MM.1S (cell line): ENCODE measurements at regions not wholly inside any gene's neighbourhood (a gene's known extent, or its start where the extent isn't known, plus 50 kb on each side); places are given as distances from the start of the nearest gene placed in this dataset.

Experiments used
- DNase-seq: peaks from one replicate; pipeline ENCODE4 v3.0.0-alpha.2; 2015
- H2AFZ ChIP-seq: fragments of 300-600 bp; sonication (generic); 2 replicates; pipeline ENCODE4 v1.6.0; 2016; ENCODE audit warnings: antibody characterized with exemption, low read length
- H3F3A ChIP-seq: fragments of 300-600 bp; sonication (generic); 2 replicates; pipeline ENCODE4 v1.6.1; 2016; ENCODE audit warnings: mild to moderate bottlenecking, antibody characterized with exemption, low read length, moderate library complexity, mixed read lengths; ENCODE audit not compliant: insufficient read depth
- H3K27ac ChIP-seq: fragments of 300-600 bp; sonication (generic); 2 replicates; pipeline ENCODE4 v1.5.1; 2016; ENCODE audit warnings: mild to moderate bottlenecking, low read length
- H3K27me3 ChIP-seq: fragments of 300-600 bp; sonication (generic); replicated peaks from 2 replicates; pipeline ENCODE4 v1.6.0; 2016; ENCODE audit warnings: low read length; ENCODE audit not compliant: insufficient read depth
- H3K36me3 ChIP-seq: fragments of 300-600 bp; sonication (generic); replicated peaks from 2 replicates; pipeline ENCODE4 v1.6.1; 2016; ENCODE audit warnings: mild to moderate bottlenecking, low read length, mixed read lengths; ENCODE audit not compliant: insufficient read depth
- H3K4me1 ChIP-seq: fragments of 300-600 bp; sonication (generic); 2 replicates; pipeline ENCODE4 v1.6.1; 2016; ENCODE audit warnings: low read length, mixed read lengths
- H3K4me2 ChIP-seq: fragments of 300-600 bp; sonication (generic); 2 replicates; pipeline ENCODE4 v1.6.0; 2016; ENCODE audit warnings: low read depth, low read length
- H3K4me3 ChIP-seq: fragments of 300-600 bp; sonication (generic); 2 replicates; pipeline ENCODE4 v1.5.1; 2016; ENCODE audit warnings: low read length, mixed read lengths
- H3K79me2 ChIP-seq: fragments of 300-600 bp; sonication (generic); 2 replicates; pipeline ENCODE4 v1.6.1; 2016; ENCODE audit warnings: mixed run types, low read length, mixed read lengths
- H3K9ac ChIP-seq: fragments of 300-600 bp; sonication (generic); 2 replicates; pipeline ENCODE4 v1.6.1; 2016; ENCODE audit warnings: low read length, mixed read lengths
- H3K9me2 ChIP-seq: fragments of 300-600 bp; sonication (generic); replicated peaks from 2 replicates; pipeline ENCODE4 v1.6.1; 2016; ENCODE audit warnings: mild to moderate bottlenecking, low read length, mixed read lengths; ENCODE audit not compliant: insufficient read depth
- H3K9me3 ChIP-seq: fragments of 300-600 bp; sonication (generic); replicated peaks from 2 replicates; pipeline ENCODE4 v1.6.1; 2016; ENCODE audit warnings: mild to moderate bottlenecking, low read length, mixed read lengths; ENCODE audit not compliant: insufficient read depth
- H4K20me1 ChIP-seq: fragments of 300-600 bp; sonication (generic); 2 replicates; pipeline ENCODE4 v1.6.1; 2016; ENCODE audit warnings: mild to moderate bottlenecking, low read length, moderate library complexity, mixed read lengths; ENCODE audit not compliant: insufficient read depth
- CTCF ChIP-seq: fragments of 300-600 bp; sonication (generic); IDR thresholded peaks from 2 replicates; pipeline ENCODE4 v1.5.1; 2016; ENCODE audit warnings: antibody characterized with exemption, low read length, mixed read lengths
- EZH2 ChIP-seq: fragments of 300-600 bp; sonication (generic); optimal IDR thresholded peaks from 2 replicates; pipeline ENCODE3; 2017; ENCODE audit warnings: low read depth, mild to moderate bottlenecking, antibody characterized with exemption, low read length, mixed read lengths
- EZH2phosphoT487 ChIP-seq: fragments of 300-600 bp; sonication (generic); IDR thresholded peaks from 2 replicates; pipeline ENCODE4 v1.6.1; 2018; ENCODE audit warnings: antibody characterized with exemption, low read length

- no peak overlapping the region for H3K4me3 ChIP-seq
- H4K20me1 ChIP-seq = no peaks in the 10 kb centered on the region
- DNase-seq = no peak
- no peaks in the 10 kb centered on the region for H3K79me2 ChIP-seq
- H3K4me2 ChIP-seq = no peak overlapping the region
- TF ChIP-seq EZH2 (no peak), EZH2phosphoT487 (no peak), CTCF (no peak)
- no peaks in the 10 kb centered on the region for H3K9me2 ChIP-seq
- H3K27ac ChIP-seq = no peak overlapping the region
- no peaks in the 10 kb centered on the region for H3K36me3 ChIP-seq
- no peaks in the 10 kb centered on the region for H3F3A ChIP-seq
- H2AFZ ChIP-seq = no peak overlapping the region
- H3K9me3 ChIP-seq = no peaks in the 10 kb centered on the region
- no peaks in the 10 kb centered on the region for H3K4me1 ChIP-seq
- H3K9ac ChIP-seq = no peak overlapping the region
- H3K27me3 ChIP-seq = no peaks in the 10 kb centered on the region
Measured at GRCh38 chr4:24093446-24093845, 203.6 kb upstream of the PPARGC1A start.

- Histone ChIP-seq H3K9me3 (no peaks in the 10 kb centered on the region), H3K79me2 (no peaks in the 10 kb centered on the region), H4K20me1 (no peaks in the 10 kb centered on the region), H3K4me3 (no peak overlapping the region), H3F3A (no peaks in the 10 kb centered on the region), H3K27ac (no peak overlapping the region), H3K4me2 (no peak overlapping the region), H3K9ac (no peak overlapping the region), H3K9me2 (no peaks in the 10 kb centered on the region), H3K4me1 (no peaks in the 10 kb centered on the region), H3K36me3 (no peaks in the 10 kb centered on the region), H2AFZ (no peak overlapping the region), H3K27me3 (no peaks in the 10 kb centered on the region)
- no peak for DNase-seq
- TF ChIP-seq EZH2phosphoT487 (no peak), CTCF (no peak), EZH2 (no peak)
Measured at GRCh38 chr4:24091639-24092233, 201.9 kb upstream of the PPARGC1A start.

DNA sequence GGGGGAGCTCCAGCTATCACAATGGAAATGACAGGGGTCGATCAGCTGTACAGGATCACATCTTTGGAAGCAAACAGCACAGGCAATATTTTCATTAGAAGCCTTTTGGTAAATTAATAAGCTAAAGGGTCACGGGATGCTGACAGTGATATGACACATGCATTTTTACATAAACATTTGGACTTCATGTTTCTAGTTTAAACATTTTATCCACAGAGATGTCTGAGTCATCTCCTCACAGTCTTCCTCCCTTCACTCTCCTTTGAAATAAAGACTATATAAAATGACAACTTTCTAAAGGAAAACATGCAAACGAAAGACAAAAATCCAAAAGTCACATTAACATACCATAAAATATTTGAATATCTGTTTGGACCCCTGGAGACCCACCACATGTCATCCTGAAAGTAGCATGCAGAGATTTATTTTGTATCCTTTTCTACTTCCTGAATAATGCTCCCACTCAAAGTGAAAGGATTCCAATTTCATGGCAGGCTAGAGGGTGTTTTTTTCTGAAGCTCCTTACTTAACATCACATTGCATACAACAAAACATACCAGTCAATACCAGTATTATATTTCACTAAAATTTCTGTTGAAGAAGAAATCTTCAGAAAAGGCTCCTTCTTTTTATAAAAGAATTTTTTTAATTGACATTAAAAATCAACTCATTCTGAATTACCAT lies 200.1 kb upstream of the PPARGC1A start:
- Histone ChIP-seq H3K4me2 (no peak overlapping the region), H3K27me3 (no peaks in the 10 kb centered on the region), H3K9ac (no peak overlapping the region), H3K36me3 (no peaks in the 10 kb centered on the region), H3K27ac (no peak overlapping the region), H3K9me3 (no peaks in the 10 kb centered on the region), H3K9me2 (no peaks in the 10 kb centered on the region), H3K79me2 (no peaks in the 10 kb centered on the region), H4K20me1 (no peaks in the 10 kb centered on the region), H3F3A (no peaks in the 10 kb centered on the region), H2AFZ (no peak overlapping the region), H3K4me3 (no peak overlapping the region), H3K4me1 (no peaks in the 10 kb centered on the region)
- no peak for TF ChIP-seq EZH2
- no peak for TF ChIP-seq CTCF
- no peak for TF ChIP-seq EZH2phosphoT487
- no peak for DNase-seq
